Stromal cell of bone marrow (primary cell): ENCODE measurements at regions not wholly inside any gene's neighbourhood (a gene's known extent, or its start where the extent isn't known, plus 50 kb on each side); places are given as distances from the start of the nearest gene placed in this dataset.
A peak's percentile ranks its signal among the peaks of the same experiment; 100 is the strongest.

Source experiments
- DNase-seq: peaks from one replicate; pipeline ENCODE4 v3.0.0-alpha.2; 2012; ENCODE audit warnings: low read depth

- peak; percentile 32 for DNase-seq
Measured at GRCh38 chr17:83144421-83145357, 65.3 kb downstream of the METRNL start.

GRCh38 chr17:83145358-83145738 lies 65.9 kb downstream of the METRNL start:
- DNase-seq: no peak

GRCh38 chr17:83145831-83146230 lies 66.4 kb downstream of the METRNL start:
- no peak for DNase-seq

GRCh38 chr17:83146347-83146746 lies 66.9 kb downstream of the METRNL start:
- DNase-seq: no peak

- DNase-seq: no peak
Measured at GRCh38 chr17:83147280-83147679, 67.9 kb downstream of the METRNL start.

- no peak for DNase-seq
Measured at GRCh38 chr17:83148317-83149028, 69.1 kb downstream of the METRNL start.

GRCh38 chr17:83149029-83149725 lies 69.8 kb downstream of the METRNL start:
- no peak for DNase-seq

- DNase-seq: no peak
Measured at GRCh38 chr17:83149761-83150251, 70.4 kb downstream of the METRNL start.

GRCh38 chr17:83150369-83151055 lies 71.1 kb downstream of the METRNL start:
- no peak for DNase-seq

- DNase-seq: no peak
Measured at GRCh38 chr17:83151056-83151441, 71.6 kb downstream of the METRNL start.

GRCh38 chr17:83151442-83152226 lies 72.2 kb downstream of the METRNL start:
- no peak for DNase-seq

GRCh38 chr17:83152227-83152744 lies 72.9 kb downstream of the METRNL start:
- DNase-seq: no peak

GRCh38 chr17:83152745-83153611 lies 73.6 kb downstream of the METRNL start:
- no peak for DNase-seq

GRCh38 chr17:83153681-83154310 lies 74.4 kb downstream of the METRNL start:
- DNase-seq: no peak

GRCh38 chr17:83154311-83155127 lies 75.1 kb downstream of the METRNL start:
- no peak for DNase-seq

- peak; percentile 62 for DNase-seq
Measured at GRCh38 chr17:83155128-83156121, 76.0 kb downstream of the METRNL start.

- no peak for DNase-seq
Measured at GRCh38 chr17:83156408-83156807, 77.0 kb downstream of the METRNL start.
